ENCODE measurements at regions not wholly inside any gene's neighbourhood (a gene's known extent, or its start where the extent isn't known, plus 50 kb on each side); places are given as distances from the start of the nearest gene placed in this dataset.

DNA sequence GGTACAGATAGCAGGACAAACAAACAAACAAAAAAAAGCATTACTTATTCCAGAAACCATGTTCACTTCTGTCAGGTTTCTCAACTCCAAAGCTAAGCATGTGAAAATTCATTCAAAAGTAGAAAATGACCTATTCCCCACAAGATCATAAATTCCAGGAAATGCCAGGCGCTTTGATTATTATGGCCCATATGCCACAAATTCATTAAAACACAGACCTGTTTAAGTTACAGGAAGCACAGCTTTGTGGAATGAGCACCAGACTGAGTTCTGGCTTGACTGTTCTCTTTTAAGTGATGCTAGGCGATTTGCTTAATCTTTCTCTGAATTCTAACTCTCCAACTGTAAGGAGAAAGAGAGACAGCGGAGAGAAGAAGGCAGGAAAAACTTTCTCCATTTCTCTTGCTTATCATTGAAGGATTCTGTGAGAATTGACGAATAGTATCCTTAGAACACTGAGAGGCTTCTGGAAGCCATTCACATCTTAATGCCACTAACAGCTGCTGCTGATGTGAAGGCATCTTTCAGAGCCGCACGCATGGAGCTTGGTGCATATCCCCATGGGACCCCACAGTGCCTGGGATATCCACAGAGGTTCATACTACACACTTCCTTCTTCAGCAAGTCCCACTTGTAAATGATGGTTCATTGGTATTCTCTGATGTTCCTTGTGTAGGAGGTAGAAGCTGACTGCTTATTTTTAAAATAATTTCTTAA, 138.0 kb downstream of the ZNF674 start:
- Histone ChIP-seq H2AK9ac (replicated peaks; ENCODE audit: low read depth, low read length, poor library complexity) (no peak overlapping the region), H3K4me3 (ENCODE audit: insufficient read depth, low read depth, low read length) (no peak overlapping the region), H3K4me2 (ENCODE audit: low read depth, low read length) (no peak overlapping the region), H2BK5ac (ENCODE audit: low read depth, low read length, poor library complexity, severe bottlenecking) (no peak overlapping the region), H3K18ac (ENCODE audit: low read depth, low read length) (no peak overlapping the region), H3K4ac (ENCODE audit: low read depth, low read length) (no peak overlapping the region), H3K9me3 (ENCODE audit: control insufficient read depth, insufficient read depth, low read length) (no peaks in the 10 kb centered on the region), H2AK5ac (ENCODE audit: low read depth, low read length) (no peak overlapping the region), H3K14ac (replicated peaks; ENCODE audit: low read depth, low read length) (no peak overlapping the region), H3K4me1 (ENCODE audit: control insufficient read depth, insufficient read depth, low read length) (no peaks in the 10 kb centered on the region), H3K9ac (ENCODE audit: low read depth, low read length) (no peak overlapping the region), H2BK120ac (ENCODE audit: low read depth, low read length) (no peak overlapping the region), H3K56ac (ENCODE audit: extremely low read depth, insufficient read depth, low read length) (no peak overlapping the region), H2BK15ac (ENCODE audit: low read depth, low read length) (no peak overlapping the region), H3K9me1 (ENCODE audit: insufficient read depth, low read length) (no peaks in the 10 kb centered on the region), H3K79me1 (ENCODE audit: low read depth in 1 of 2, low read length in 2 of 2) (no peaks in the 10 kb centered on the region), H4K8ac (ENCODE audit: low read depth in 2 of 2, low read length in 2 of 2) (no peak overlapping the region), H4K91ac (ENCODE audit: insufficient read depth, low read depth, low read length) (no peak overlapping the region), H3K36me3 (ENCODE audit: control insufficient read depth, insufficient read depth, low read length) (no peaks in the 10 kb centered on the region), H2AFZ (replicated peaks; ENCODE audit: low read length, poor library complexity) (no peak overlapping the region), H3K27ac (ENCODE audit: insufficient read depth, low read length) (no peak overlapping the region), H4K20me1 (ENCODE audit: insufficient read depth, low read length) (no peaks in the 10 kb centered on the region), H3K27me3 (ENCODE audit: control insufficient read depth, insufficient read depth, low read length) (peaks cover 4% of the 10 kb centered on the region; the same call in 1 of the 2 replicates), H4K5ac (ENCODE audit: low read depth, low read length) (no peak overlapping the region), H3K23ac (ENCODE audit: low read depth, low read length) (no peak overlapping the region), H2BK20ac (ENCODE audit: low read depth, low read length) (no peak overlapping the region)
- dilution Hi-C loops (cut with HindIII; ENCODE audit: low sequenced_read_pairs, unreplicated experiment) (no loop called here), in situ Hi-C loops (cut with MboI; ENCODE audit: low sequenced_read_pairs) (loop anchor here (10.0 kb wide), 2 partner anchors 62 to 892 kb away; no protein-coding TSS in a partner anchor), intact Hi-C loops (cut with micrococcal nuclease) (loop anchor here (5.0 to 10.0 kb wide), 3 partner anchors 280 to 1222 kb away; no protein-coding TSS in a partner anchor)
- CTCF ChIA-PET: interaction anchor here (0.8 to 1.9 kb wide), 2 partner anchors 25 to 31 kb away, joined by 3 to 7 read pairs; no protein-coding TSS in a partner anchor
- no peak for TF ChIP-seq FOS (IDR thresholded peaks at IDR 0.05; ENCODE audit: low read depth, low read length)
- TF ChIP-seq CEBPB (IDR thresholded peaks at IDR 0.05; ENCODE audit: low read depth, low read length): no peak
- TF ChIP-seq NFE2L2 (IDR thresholded peaks at IDR 0.05; ENCODE audit: low read depth, low read length): no peak
- DNase-seq (no peak), ATAC-seq (ENCODE audit: low read depth) (no peak)
- POLR2A ChIA-PET (ENCODE audit: unreplicated experiment): no interaction called here
- WGBS, 2 experiments (ENCODE audit: extremely low coverage in 2 of 2, insufficient read length in 1 of 2): no CpG with 5 or more reads among the region's 6 CpGs
- BruUV-seq (replicated peaks): no TSS peak

Data from IMR-90 (cell line).